Bronchial epithelial cell (primary cell): ENCODE measurements at regions not wholly inside any gene's neighbourhood (a gene's known extent, or its start where the extent isn't known, plus 50 kb on each side); places are given as distances from the start of the nearest gene placed in this dataset.

Experiments
- DNase-seq: peaks from one replicate; pipeline ENCODE4 v3.0.0-alpha.2; 2010; ENCODE audit warnings: low read depth
- FAIRE-seq: peaks from 2 replicates; lab custom pipeline; 2011; peaks lifted over from hg19 to GRCh38; lab: Jason Lieb, UNC
- H3K27me3 ChIP-seq: 2 replicates; pipeline ENCODE4 v1.5.1; 2011; ENCODE audit warnings: low read length; ENCODE audit not compliant: control insufficient read depth, insufficient read depth
- H3K36me3 ChIP-seq: 2 replicates; pipeline ENCODE4 v1.5.1; 2011; ENCODE audit warnings: low read length; ENCODE audit not compliant: control insufficient read depth, insufficient read depth
- H3K4me3 ChIP-seq: 2 replicates; pipeline ENCODE4 v1.5.1; 2011; ENCODE audit warnings: mild to moderate bottlenecking, low read depth, low read length, control low read depth
- CTCF ChIP-seq: IDR thresholded peaks from 2 replicates; pipeline ENCODE4 v1.5.1; 2011; ENCODE audit warnings: mild to moderate bottlenecking, moderate library complexity, low read length, control low read depth, inconsistent platforms; ENCODE audit not compliant: insufficient read depth, severe bottlenecking

GRCh38 chr5:15085671-15086070 is 214.1 kb upstream of the ANKH start:
- Histone ChIP-seq H3K27me3 (no peaks in the 10 kb centered on the region), H3K4me3 (no peak overlapping the region), H3K36me3 (no peaks in the 10 kb centered on the region)
- no peak for TF ChIP-seq CTCF
- FAIRE-seq (no peak), DNase-seq (no peak)

- Histone ChIP-seq H3K27me3 (no peaks in the 10 kb centered on the region), H3K4me3 (no peak overlapping the region), H3K36me3 (no peaks in the 10 kb centered on the region)
- no peak for FAIRE-seq
- TF ChIP-seq CTCF: no peak
- no peak for DNase-seq
Measured at GRCh38 chr5:15082096-15082495, 210.5 kb upstream of the ANKH start.

- H3K4me3 ChIP-seq: no peak overlapping the region
- no peaks in the 10 kb centered on the region for H3K36me3 ChIP-seq
- H3K27me3 ChIP-seq: no peaks in the 10 kb centered on the region
- DNase-seq (no peak), FAIRE-seq (no peak)
- no peak for TF ChIP-seq CTCF
Measured at GRCh38 chr5:15080219-15080618, 208.6 kb upstream of the ANKH start.

- DNase-seq (no peak), FAIRE-seq (no peak)
- no peak for TF ChIP-seq CTCF
- no peak overlapping the region for H3K4me3 ChIP-seq
- no peaks in the 10 kb centered on the region for H3K36me3 ChIP-seq
- no peaks in the 10 kb centered on the region for H3K27me3 ChIP-seq
Measured at GRCh38 chr5:15079566-15079965, 208.0 kb upstream of the ANKH start.

GRCh38 chr5:15074651-15075050 is 203.1 kb upstream of the ANKH start:
- Histone ChIP-seq H3K4me3 (no peak overlapping the region), H3K36me3 (no peaks in the 10 kb centered on the region), H3K27me3 (no peaks in the 10 kb centered on the region)
- DNase-seq (peak; percentile 30), FAIRE-seq (no peak)
- no peak for TF ChIP-seq CTCF

- H3K27me3 ChIP-seq: no peaks in the 10 kb centered on the region
- TF ChIP-seq CTCF: no peak
- no peak overlapping the region for H3K4me3 ChIP-seq
- H3K36me3 ChIP-seq: no peaks in the 10 kb centered on the region
- FAIRE-seq (no peak), DNase-seq (no peak)
Measured at GRCh38 chr5:15073453-15073852, 201.9 kb upstream of the ANKH start.
